Natural killer cell (primary cell): ENCODE measurements at regions not wholly inside any gene's neighbourhood (a gene's known extent, or its start where the extent isn't known, plus 50 kb on each side); places are given as distances from the start of the nearest gene placed in this dataset.
A peak's percentile ranks its signal among the peaks of the same experiment; 100 is the strongest.

Source experiments
- ATAC-seq, 3 donors: fragments of 150-1000 bp in 2 of 3; fragments of 200-7000 bp in 1 of 3; cut with Tn5 transposase; 1 replicate in 1 of 3; 2 replicates in 2 of 3; pipeline ENCODE4 v1.10.0; 2021; ENCODE audit warnings: mild to moderate bottlenecking in 2 of 3, moderate library complexity in 2 of 3
- DNase-seq, 2 donors: peaks; one replicate each; pipeline versions ENCODE4 v3.0.0 to v3.0.0-alpha.2; 2013 to 2021; ENCODE audit warnings: mixed read lengths in 1 of 2
- H3K27ac ChIP-seq: one replicate; pipeline ENCODE4 v1.5.1; 2013; ENCODE audit warnings: mild to moderate bottlenecking, low read length
- H3K27me3 ChIP-seq: one replicate; pipeline ENCODE4 v1.6.1; 2013; ENCODE audit warnings: low read length; ENCODE audit not compliant: control insufficient read depth, insufficient read depth
- H3K36me3 ChIP-seq: one replicate; pipeline ENCODE4 v1.6.1; 2013; ENCODE audit warnings: low read length; ENCODE audit not compliant: control insufficient read depth, insufficient read depth
- H3K4me1 ChIP-seq: one replicate; pipeline ENCODE4 v1.6.1; 2013; ENCODE audit warnings: low read length; ENCODE audit not compliant: control insufficient read depth, insufficient read depth
- H3K4me3 ChIP-seq: one replicate; pipeline ENCODE4 v1.5.1; 2013; ENCODE audit warnings: low read length
- H3K9me3 ChIP-seq: one replicate; pipeline ENCODE4 v1.6.1; 2013; ENCODE audit warnings: low read length; ENCODE audit not compliant: control insufficient read depth, insufficient read depth
- H3K27ac Mint-ChIP-seq, 2 donors: one replicate each; pipeline ENCODE4 v1.8.0; 2022; ENCODE audit warnings: mild to moderate bottlenecking in 2 of 2, mixed read lengths in 2 of 2, moderate library complexity in 1 of 2
- H3K27me3 Mint-ChIP-seq, 2 donors: one replicate each; pipeline ENCODE4 v1.8.0; 2022; ENCODE audit warnings: low read depth in 2 of 2, mixed read lengths in 2 of 2
- H3K36me3 Mint-ChIP-seq: one replicate; pipeline ENCODE4 v1.8.0; 2022; ENCODE audit warnings: mixed read lengths
- H3K4me1 Mint-ChIP-seq, 2 donors: one replicate each; pipeline ENCODE4 v1.8.0; 2022; ENCODE audit warnings: mixed read lengths in 2 of 2
- H3K4me3 Mint-ChIP-seq: one replicate; pipeline ENCODE4 v1.8.0; 2022; ENCODE audit warnings: mild to moderate bottlenecking, moderate library complexity, mixed read lengths
- H3K9me3 Mint-ChIP-seq, 2 donors: one replicate each; pipeline ENCODE4 v1.8.0; 2022; ENCODE audit warnings: mixed read lengths in 2 of 2
- CTCF ChIP-seq: fragments of 200-600 bp; IDR thresholded peaks from one replicate; pipeline ENCODE4 v1.8.0; 2022; ENCODE audit warnings: antibody characterized with exemption
- WGBS: methylation state at CpG from one replicate; pipeline ENCODE4 v1.1.7; 2013; ENCODE audit warnings: missing lambda C conversion rate; ENCODE audit not compliant: insufficient coverage; 5-methylcytosine and 5-hydroxymethylcytosine counted together
- intact Hi-C: fragments of 100-400 bp; cut with micrococcal nuclease; formaldehyde crosslinking; loops from one replicate; pipeline ENCODE4 v1.14.2; 2022

GRCh38 chr12:89156862-89157262 is 195.4 kb downstream of the DUSP6 start:
- DNase-seq: no peak
- Mint-ChIP-seq H3K9me3 (peaks cover 0 to 3% of the 10 kb centered on the region in 2 donors), H3K4me1 (peaks cover 7 to 8% of the 10 kb centered on the region in 2 donors), H3K36me3 (no peaks in the 10 kb centered on the region), H3K27ac (no peak overlapping the region), H3K4me3 (no peak overlapping the region), H3K27me3 (no peaks in the 10 kb centered on the region)
- no peak for TF ChIP-seq CTCF
- ATAC-seq: no peak
- Histone ChIP-seq H3K36me3 (no peaks in the 10 kb centered on the region), H3K4me3 (no peak overlapping the region), H3K27me3 (no peaks in the 10 kb centered on the region), H3K4me1 (no peaks in the 10 kb centered on the region), H3K9me3 (no peaks in the 10 kb centered on the region), H3K27ac (no peak overlapping the region)
- 86% methylated on average over 1 of the region's 1 CpG for WGBS
- intact Hi-C loops: no loop called here

- no peaks in the 10 kb centered on the region for H3K9me3 ChIP-seq
- H3K27me3 ChIP-seq: no peaks in the 10 kb centered on the region
- no peak overlapping the region for H3K27ac ChIP-seq
- H3K4me1 ChIP-seq: no peaks in the 10 kb centered on the region
- no peak overlapping the region for H3K4me3 Mint-ChIP-seq
- H3K27me3 Mint-ChIP-seq: no peaks in the 10 kb centered on the region
- no peak for TF ChIP-seq CTCF
- DNase-seq (no peak), ATAC-seq (peak in 1 of 3 donors; percentile 59)
- intact Hi-C loops: no loop called here
- peaks cover 0 to 3% of the 10 kb centered on the region in 2 donors for H3K9me3 Mint-ChIP-seq
- no peak overlapping the region for H3K27ac Mint-ChIP-seq
- H3K4me3 ChIP-seq: no peak overlapping the region
- no peaks in the 10 kb centered on the region for H3K36me3 Mint-ChIP-seq
- WGBS: no CpG with 5 or more reads among the region's 1 CpG
- H3K4me1 Mint-ChIP-seq: peaks cover 7 to 8% of the 10 kb centered on the region in 2 donors
- no peaks in the 10 kb centered on the region for H3K36me3 ChIP-seq
These were observed 196.0 kb downstream of the DUSP6 start for GRCh38 chr12:89156340-89156739.

GRCh38 chr12:89155826-89156225 is 196.5 kb downstream of the DUSP6 start:
- no peak overlapping the region for H3K27ac ChIP-seq
- Mint-ChIP-seq H3K9me3 (peaks cover 2 to 4% of the 10 kb centered on the region in 2 donors), H3K4me1 (peaks cover 7 to 8% of the 10 kb centered on the region in 2 donors), H3K27ac (no peak overlapping the region), H3K4me3 (no peak overlapping the region), H3K27me3 (no peaks in the 10 kb centered on the region), H3K36me3 (no peaks in the 10 kb centered on the region)
- H3K36me3 ChIP-seq: no peaks in the 10 kb centered on the region
- intact Hi-C loops: no loop called here
- DNase-seq: no peak
- TF ChIP-seq CTCF: no peak
- H3K4me3 ChIP-seq: no peak overlapping the region
- no peaks in the 10 kb centered on the region for H3K27me3 ChIP-seq
- H3K9me3 ChIP-seq: no peaks in the 10 kb centered on the region
- no peak for ATAC-seq
- H3K4me1 ChIP-seq: no peaks in the 10 kb centered on the region

GRCh38 chr12:89154743-89155499 is 197.4 kb downstream of the DUSP6 start:
- no peaks in the 10 kb centered on the region for H3K36me3 ChIP-seq
- no peaks in the 10 kb centered on the region for H3K27me3 ChIP-seq
- TF ChIP-seq CTCF: no peak
- peaks cover 2% of the 10 kb centered on the region for H3K9me3 ChIP-seq
- no peaks in the 10 kb centered on the region for H3K36me3 Mint-ChIP-seq
- no peak overlapping the region for H3K4me3 Mint-ChIP-seq
- ATAC-seq: peak in 1 of 3 donors; percentile 55
- no peak for DNase-seq
- H3K4me1 ChIP-seq: no peaks in the 10 kb centered on the region
- H3K27me3 Mint-ChIP-seq: no peaks in the 10 kb centered on the region
- H3K9me3 Mint-ChIP-seq: peaks cover 3 to 4% of the 10 kb centered on the region in 2 donors
- intact Hi-C loops: no loop called here
- 83% methylated on average over 2 of the region's 4 CpGs for WGBS
- peaks cover 7 to 8% of the 10 kb centered on the region in 2 donors for H3K4me1 Mint-ChIP-seq
- H3K27ac Mint-ChIP-seq: no peak overlapping the region
- no peak overlapping the region for H3K27ac ChIP-seq
- H3K4me3 ChIP-seq: no peak overlapping the region
